HepG2 (cell line): ENCODE measurements at regions not wholly inside any gene's neighbourhood (a gene's known extent, or its start where the extent isn't known, plus 50 kb on each side); places are given as distances from the start of the nearest gene placed in this dataset.

Experiments
- ATAC-seq: fragments of 200-7000 bp; cut with Tn5 transposase; 3 replicates; pipeline ENCODE4 v1.9.1; 2020; ENCODE audit warnings: mild to moderate bottlenecking, moderate library complexity
- BruUV-seq: library from RNA; stranded (reverse); fragments of 400-500 nt; replicated peaks from 2 replicates; lab custom pipeline; 2021; lab: Mats Ljungman, UMichigan
- CTCF ChIA-PET: fragments of 300-600 bp; formaldehyde crosslinking; extraction: SDS; loops from one replicate; lab custom pipeline; 2021; ENCODE audit warnings: low total read pairs, inconsistent platforms, low intra/inter-chr PET ratio; lab: Yijun Ruan, JAX
- POLR2A ChIA-PET: fragments of 350-600 bp; sonication (Branson Sonifier 250); formaldehyde crosslinking; loops from one replicate; lab custom pipeline; 2020; ENCODE audit warnings: antibody characterized with exemption, inconsistent platforms; lab: Yijun Ruan, JAX
- DNase-seq: peaks from one replicate; pipeline ENCODE4 v3.0.0-alpha.2; 2015; ENCODE audit warnings: low spot score
- FAIRE-seq: peaks from 3 replicates; lab custom pipeline; 2011; peaks lifted over from hg19 to GRCh38; lab: Jason Lieb, UNC
- H2AFZ ChIP-seq: one replicate; pipeline ENCODE4 v1.6.1; 2011; ENCODE audit warnings: low read length, inconsistent platforms
- H3K27ac ChIP-seq: fragments of 300-600 bp; 3 replicates; pipeline ENCODE4 v1.8.0; 2011; ENCODE audit warnings: mixed run types, mild to moderate bottlenecking, mixed read lengths, low read length, inconsistent platforms; ENCODE audit not compliant: insufficient read depth; ENCODE audit errors: extremely low read length
- H3K27me3 ChIP-seq, 2 experiments: fragments of 200-600 bp in 1 of 2; 2 replicates in 1 of 2; 3 replicates in 1 of 2; pipeline versions ENCODE4 v1.6.0 to v1.8.0; 2011; ENCODE audit warnings: low read length in 2 of 2, mild to moderate bottlenecking in 2 of 2, moderate library complexity in 2 of 2, inconsistent platforms in 1 of 2; ENCODE audit not compliant: insufficient read depth in 2 of 2, control insufficient read depth in 1 of 2
- H3K36me3 ChIP-seq, 2 experiments: fragments of 200-600 bp in 1 of 2; replicated peaks in 1 of 2; 2 replicates in 1 of 2; 3 replicates in 1 of 2; pipeline versions ENCODE4 v1.5.1 to v1.8.0; 2011; ENCODE audit warnings: low read length in 2 of 2, inconsistent platforms in 1 of 2; ENCODE audit not compliant: insufficient read depth in 2 of 2, control insufficient read depth in 1 of 2
- H3K4me1 ChIP-seq: 2 replicates; pipeline ENCODE4 v1.5.1; 2012; ENCODE audit warnings: low read length, inconsistent platforms; ENCODE audit not compliant: insufficient read depth
- H3K4me2 ChIP-seq: 2 replicates; pipeline ENCODE4 v1.6.0; 2011; ENCODE audit warnings: low read depth, low read length, inconsistent platforms
- H3K4me3 ChIP-seq, 3 experiments: fragments of 200-600 bp in 1 of 3; sonication (generic), shearing (Covaris generic) in 1 of 3; replicated peaks in 1 of 3; 2 replicates each; pipeline ENCODE4 v1.5.1; 2011 to 2016; ENCODE audit warnings: low read length in 3 of 3, inconsistent platforms in 2 of 3, low read depth in 2 of 3, mild to moderate bottlenecking in 2 of 3, control low read depth in 1 of 3, mixed read lengths in 1 of 3; ENCODE audit not compliant: insufficient read depth in 1 of 3
- H3K79me2 ChIP-seq: one replicate; pipeline ENCODE4 v1.6.1; 2011; ENCODE audit warnings: low read length, inconsistent platforms; ENCODE audit not compliant: insufficient read depth
- H3K9ac ChIP-seq: 2 replicates; pipeline ENCODE4 v1.6.0; 2011; ENCODE audit warnings: mild to moderate bottlenecking, low read depth, low read length, inconsistent platforms; ENCODE audit not compliant: insufficient read depth
- H3K9me3 ChIP-seq: 2 replicates; pipeline ENCODE4 v1.5.1; 2012; ENCODE audit warnings: mild to moderate bottlenecking, low read length
- H4K20me1 ChIP-seq: 2 replicates; pipeline ENCODE4 v1.6.0; 2011; ENCODE audit warnings: inconsistent platforms, mild to moderate bottlenecking, low read length, moderate library complexity; ENCODE audit not compliant: insufficient read depth
- CEBPZ ChIP-seq: IDR thresholded peaks from 2 replicates; pipeline ENCODE4 v1.6.1; 2012; ENCODE audit warnings: low read length, improper control_type of control experiment
- EHMT2 ChIP-seq: fragments of 200-600 bp; sonication (generic); IDR thresholded peaks from 2 replicates; pipeline ENCODE4 v1.7.0; 2017; ENCODE audit warnings: antibody characterized with exemption, low read depth, low read length, borderline replicate concordance
- HIC2 ChIP-seq: sonication (generic); formaldehyde crosslinking; IDR thresholded peaks from 2 replicates; pipeline ENCODE4 v1.9.0; 2022; ENCODE audit warnings: low read depth, missing genetic modification reagents
- HINFP ChIP-seq: sonication (generic); formaldehyde crosslinking; IDR thresholded peaks from 2 replicates; pipeline ENCODE4 v1.4.0; 2020; ENCODE audit warnings: low read depth, mild to moderate bottlenecking, missing genetic modification reagents
- NCOA5 ChIP-seq: sonication (generic); formaldehyde crosslinking; IDR thresholded peaks from 2 replicates; pipeline ENCODE4 v1.4.0; 2020; ENCODE audit warnings: missing genetic modification reagents
- REPIN1 ChIP-seq: sonication (generic); formaldehyde crosslinking; IDR thresholded peaks from 2 replicates; pipeline ENCODE4 v1.8.0; 2022; ENCODE audit warnings: missing genetic modification reagents, low read depth, mild to moderate bottlenecking, borderline replicate concordance
- YEATS4 ChIP-seq: sonication (generic); formaldehyde crosslinking; IDR thresholded peaks from 2 replicates; pipeline ENCODE4 v1.4.0; 2020; ENCODE audit warnings: missing genetic modification reagents, borderline replicate concordance
- ZNF17 ChIP-seq: sonication (generic); formaldehyde crosslinking; IDR thresholded peaks from 2 replicates; pipeline ENCODE4 v1.5.0; 2020; ENCODE audit warnings: mild to moderate bottlenecking, missing genetic modification reagents
- ZNF326 ChIP-seq: sonication (generic); formaldehyde crosslinking; IDR thresholded peaks from 2 replicates; pipeline ENCODE4 v1.4.0; 2020; ENCODE audit warnings: missing genetic modification reagents, borderline replicate concordance
- ZNF616 ChIP-seq: sonication (generic); formaldehyde crosslinking; IDR thresholded peaks from 2 replicates; pipeline ENCODE4 v1.5.0; 2020; ENCODE audit warnings: low read depth, mild to moderate bottlenecking, missing genetic modification reagents
- ZNF652 ChIP-seq: IDR thresholded peaks from 2 replicates; pipeline ENCODE4 v1.6.1; 2016; ENCODE audit warnings: low read depth, borderline replicate concordance
- WGBS: methylation state at CpG from one replicate; pipeline ENCODE4 v1.1.6; 2017; ENCODE audit warnings: low lambda C conversion rate; 5-methylcytosine and 5-hydroxymethylcytosine counted together
- in situ Hi-C: cut with HindIII; loops from 2 replicates; pipeline ENCODE4 v1.10.0; 2017; ENCODE audit warnings: low pct_unique_long_range_greater_than_20kb; ENCODE audit not compliant: extremely low pct_ligation_motif_present
- intact Hi-C: fragments of 100-400 bp; cut with micrococcal nuclease; formaldehyde crosslinking; loops from one replicate; pipeline ENCODE4 v1.10.0; 2022; ENCODE audit not compliant: unreplicated experiment

- in situ Hi-C loops = no loop called here
- FAIRE-seq = no peak
- POLR2A ChIA-PET = no interaction called here
Observed at GRCh38 chr12:20205854-20206253, 162.5 kb upstream of the PDE3A start.

More at GRCh38 chr12:20205854-20206253, 162.5 kb upstream of the PDE3A start:
- TF ChIP-seq HIC2 (CRISPR knock-in tag) (no peak), ZNF616 (CRISPR knock-in tag) (no peak), YEATS4 (no peak), NCOA5 (CRISPR knock-in tag) (no peak), HINFP (CRISPR knock-in tag) (no peak), ZNF17 (CRISPR knock-in tag) (no peak), ZNF652 (CRISPR knock-in tag) (no peak), EHMT2 (no peak), ZNF326 (CRISPR knock-in tag) (no peak), CEBPZ (no peak), REPIN1 (CRISPR knock-in tag) (no peak)
- H3K27me3 ChIP-seq = no peaks in the 10 kb centered on the region
- no peak overlapping the region for H3K4me2 ChIP-seq
- H3K9me3 ChIP-seq = no peaks in the 10 kb centered on the region
- no TSS peak for BruUV-seq
- WGBS = 18% methylated on average over 2 of the region's 2 CpGs
- no peak overlapping the region for H2AFZ ChIP-seq
- ATAC-seq (no peak), DNase-seq (no peak)
- H3K79me2 ChIP-seq = no peaks in the 10 kb centered on the region
- H3K27ac ChIP-seq = no peak overlapping the region
- H4K20me1 ChIP-seq = no peaks in the 10 kb centered on the region
- no peak overlapping the region for H3K9ac ChIP-seq
- H3K4me3 ChIP-seq = no peak overlapping the region
- no peaks in the 10 kb centered on the region for H3K4me1 ChIP-seq
- H3K36me3 ChIP-seq = no peaks in the 10 kb centered on the region
- intact Hi-C loops = no loop called here
- CTCF ChIA-PET = no interaction called here
